Prostate gland (tissue), 2 donors: ENCODE measurements at regions not wholly inside any gene's neighbourhood (a gene's known extent, or its start where the extent isn't known, plus 50 kb on each side); places are given as distances from the start of the nearest gene placed in this dataset.
A peak's percentile ranks its signal among the peaks of the same experiment; 100 is the strongest.

ENCODE experiments used
- DNase-seq: peaks from one replicate; pipeline ENCODE4 v3.0.0-alpha.2; 2019; ENCODE audit warnings: low spot score
- H3K27ac ChIP-seq, 2 donors: fragments of 200-600 bp; sonication (generic); 2 replicates each; pipeline ENCODE4 v1.5.1; 2017 to 2019
- H3K27me3 ChIP-seq: fragments of 200-600 bp; sonication (generic); replicated peaks from 2 replicates; pipeline ENCODE4 v1.5.1; 2019; ENCODE audit not compliant: insufficient read depth
- H3K36me3 ChIP-seq, 2 donors: fragments of 200-600 bp; sonication (generic); 1 replicate in 1 of 2; 2 replicates in 1 of 2; pipeline versions ENCODE4 v1.5.1 to v1.8.1; 2017 to 2019
- H3K4me1 ChIP-seq: fragments of 200-600 bp; sonication (generic); replicated peaks from 2 replicates; pipeline ENCODE4 v1.5.1; 2019
- H3K4me3 ChIP-seq, 2 donors: fragments of 200-600 bp; sonication (generic); 2 replicates each; pipeline ENCODE4 v1.5.1; 2017 to 2019
- H3K9me3 ChIP-seq: fragments of 200-600 bp; sonication (generic); 2 replicates; pipeline ENCODE4 v1.5.1; 2017
- CTCF ChIP-seq, 4 experiments: fragments of 200-600 bp in 2 of 4; fragments of 450-650 bp in 2 of 4; sonication (generic) in 2 of 4; IDR thresholded peaks; 1 replicate in 3 of 4; 2 replicates in 1 of 4; pipeline ENCODE4 v1.5.1; 2016 to 2019; ENCODE audit warnings: antibody characterized with exemption in 4 of 4, mild to moderate bottlenecking in 2 of 4, moderate library complexity in 2 of 4
- POLR2A ChIP-seq: fragments of 450-650 bp; IDR thresholded peaks from one replicate; pipeline ENCODE4 v1.6.1; 2016; ENCODE audit warnings: antibody characterized with exemption, mild to moderate bottlenecking
- POLR2AphosphoS5 ChIP-seq: sonication (generic); formaldehyde crosslinking; IDR thresholded peaks from one replicate; pipeline ENCODE4 v1.6.1; 2017; ENCODE audit warnings: antibody characterized with exemption
- WGBS: methylation state at CpG from one replicate; pipeline ENCODE4 v1.1.5; 2018; 5-methylcytosine and 5-hydroxymethylcytosine counted together
- intact Hi-C: fragments of 100-400 bp; cut with DNase I; formaldehyde crosslinking; loops from one replicate; pipeline ENCODE4 v1.14.2; 2022

GRCh38 chr3:14335774-14336748 is 66.3 kb upstream of the SLC6A6 start:
- Histone ChIP-seq H3K4me3 (no peak overlapping the region), H3K9me3 (no peaks in the 10 kb centered on the region), H3K27me3 (no peaks in the 10 kb centered on the region), H3K4me1 (peaks cover 6% of the 10 kb centered on the region), H3K27ac (no peak overlapping the region), H3K36me3 (no peaks in the 10 kb centered on the region)
- TF ChIP-seq POLR2AphosphoS5 (peak; percentile 99), CTCF (IDR thresholded peaks at IDR 0.05) (no peak)
- 54% methylated on average over 10 of the region's 10 CpGs for WGBS
- peak; percentile 92 for DNase-seq
- intact Hi-C loops: no loop called here

GRCh38 chr3:14336749-14337598 is 65.4 kb upstream of the SLC6A6 start:
- intact Hi-C loops: no loop called here
- 46% methylated on average over 17 of the region's 17 CpGs for WGBS

GRCh38 chr3:14337828-14338227 is 64.6 kb upstream of the SLC6A6 start:
- Histone ChIP-seq H3K9me3 (no peaks in the 10 kb centered on the region), H3K4me1 (peaks cover 6% of the 10 kb centered on the region), H3K27me3 (no peaks in the 10 kb centered on the region), H3K4me3 (no peak overlapping the region), H3K36me3 (no peaks in the 10 kb centered on the region), H3K27ac (no peak overlapping the region)
- TF ChIP-seq POLR2A (no peak), CTCF (IDR thresholded peaks at IDR 0.05) (no peak), POLR2AphosphoS5 (no peak)
- intact Hi-C loops: no loop called here
- WGBS: 66% methylated on average over 6 of the region's 6 CpGs
- DNase-seq: no peak

More at GRCh38 chr3:14336749-14337598, 65.4 kb upstream of the SLC6A6 start:
- H3K36me3 ChIP-seq: no peaks in the 10 kb centered on the region
- H3K4me1 ChIP-seq: peaks cover 6% of the 10 kb centered on the region
- H3K4me3 ChIP-seq: no peak overlapping the region
- no peak for DNase-seq
- TF ChIP-seq POLR2A (no peak), CTCF (IDR thresholded peaks at IDR 0.05) (no peak), POLR2AphosphoS5 (no peak)
- H3K27me3 ChIP-seq: no peaks in the 10 kb centered on the region
- H3K9me3 ChIP-seq: no peaks in the 10 kb centered on the region
- H3K27ac ChIP-seq: no peak overlapping the region

- intact Hi-C loops: no loop called here
- TF ChIP-seq CTCF (IDR thresholded peaks at IDR 0.05): no peak
- no peak for TF ChIP-seq POLR2AphosphoS5
- TF ChIP-seq POLR2A: no peak
- WGBS: 80% methylated on average over 4 of the region's 4 CpGs
- H3K4me1 ChIP-seq: peaks cover 6% of the 10 kb centered on the region
- H3K9me3 ChIP-seq: no peaks in the 10 kb centered on the region
- no peaks in the 10 kb centered on the region for H3K36me3 ChIP-seq
- no peak for DNase-seq
- H3K27me3 ChIP-seq: no peaks in the 10 kb centered on the region
- H3K4me3 ChIP-seq: no peak overlapping the region
- H3K27ac ChIP-seq: no peak overlapping the region
These were observed 64.2 kb upstream of the SLC6A6 start for GRCh38 chr3:14338242-14338641.
